ENCODE measurements at regions not wholly inside any gene's neighbourhood (a gene's known extent, or its start where the extent isn't known, plus 50 kb on each side); places are given as distances from the start of the nearest gene placed in this dataset.
"Not testable (repeated sequence)": the region's sequence is repeated elsewhere in the genome, so short reads cannot be mapped to it uniquely, and the experiment has no call there.

DNA sequence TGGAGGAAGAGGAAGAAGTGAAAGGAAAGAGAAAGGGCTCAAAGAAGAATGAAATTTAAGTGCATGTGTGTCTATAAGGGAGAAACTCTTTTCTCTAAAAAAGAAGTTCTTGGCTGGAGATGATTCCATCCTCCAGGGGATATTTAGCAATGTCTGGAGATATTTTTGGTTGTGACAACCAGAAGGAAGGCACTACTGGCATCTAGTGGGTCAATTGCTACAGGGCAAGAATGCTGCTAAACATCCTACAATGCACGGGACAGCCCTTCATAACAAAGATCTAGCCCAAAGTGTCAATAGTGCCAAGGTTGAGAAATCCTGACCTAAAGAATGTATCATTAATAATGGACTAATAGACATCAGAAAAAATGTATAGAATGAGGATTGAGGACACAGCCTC lies 57.4 kb upstream of the ST3GAL6 start:
- DNase-seq: no peak

DNA sequence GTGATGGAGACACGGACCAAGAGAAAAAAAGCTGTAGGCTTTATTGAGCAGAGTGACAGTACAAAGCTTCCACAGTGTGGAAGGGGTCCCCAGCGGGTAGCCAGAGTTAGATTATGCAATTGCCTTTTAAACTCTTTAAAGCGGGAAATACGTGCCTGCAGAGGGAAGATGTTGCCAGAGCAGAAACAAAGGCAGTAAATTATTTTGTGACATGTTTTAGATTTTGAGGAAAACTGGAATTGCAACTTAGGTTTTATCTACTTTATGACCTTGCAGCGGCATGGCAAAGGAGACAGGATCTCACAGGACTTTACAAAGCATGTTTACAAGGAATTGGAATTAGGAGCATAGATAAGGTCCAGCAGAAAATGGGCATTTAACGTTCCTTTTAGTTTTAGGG lies 54.5 kb upstream of the ST3GAL6 start:
- not testable (repeated sequence) for DNase-seq

DNA sequence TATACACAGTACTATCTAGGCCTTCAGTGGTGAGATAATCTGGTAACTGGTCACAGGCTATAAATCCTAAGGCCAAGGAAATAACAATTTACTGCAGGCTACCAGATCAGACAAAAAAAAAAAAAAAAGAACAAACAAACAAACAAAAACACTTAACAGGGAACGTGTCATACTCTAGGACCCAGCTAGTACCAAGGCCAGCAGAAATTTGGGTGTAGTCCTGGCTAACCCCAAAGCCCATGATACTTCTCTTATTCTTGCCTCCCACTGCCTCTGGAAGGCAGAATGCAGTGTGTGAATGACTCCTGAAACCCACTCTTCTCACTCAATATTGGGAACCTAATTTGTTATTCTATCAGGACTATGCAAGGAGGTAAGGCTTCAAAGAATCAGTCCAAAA lies 53.7 kb upstream of the ST3GAL6 start:
- no peak for DNase-seq

- no peak for DNase-seq
Measured at GRCh38 chr3:98710067-98710659, 53.0 kb upstream of the ST3GAL6 start.

DNA sequence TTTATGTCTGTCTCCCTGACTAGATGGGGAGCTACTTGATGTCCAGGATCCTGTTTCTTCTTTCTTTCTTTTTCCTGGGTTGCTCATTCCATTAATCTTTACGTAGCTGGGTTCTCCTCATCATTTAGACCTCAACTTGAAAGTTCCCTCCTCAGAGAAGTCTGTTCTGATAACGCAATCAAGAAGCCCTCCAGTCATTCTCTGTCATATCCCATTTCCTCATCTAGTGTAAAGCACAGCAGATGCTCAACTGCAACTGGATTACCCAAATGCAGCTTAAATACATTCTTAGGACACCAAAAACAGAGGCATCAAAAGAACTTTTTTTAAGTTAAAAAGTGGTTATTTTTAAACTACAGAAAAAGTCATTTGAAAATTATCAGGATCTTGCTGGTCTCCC lies 51.7 kb upstream of the ST3GAL6 start:
- no peak for DNase-seq

GRCh38 chr3:98712726-98713125 lies 50.4 kb upstream of the ST3GAL6 start:
- DNase-seq: no peak

DNA sequence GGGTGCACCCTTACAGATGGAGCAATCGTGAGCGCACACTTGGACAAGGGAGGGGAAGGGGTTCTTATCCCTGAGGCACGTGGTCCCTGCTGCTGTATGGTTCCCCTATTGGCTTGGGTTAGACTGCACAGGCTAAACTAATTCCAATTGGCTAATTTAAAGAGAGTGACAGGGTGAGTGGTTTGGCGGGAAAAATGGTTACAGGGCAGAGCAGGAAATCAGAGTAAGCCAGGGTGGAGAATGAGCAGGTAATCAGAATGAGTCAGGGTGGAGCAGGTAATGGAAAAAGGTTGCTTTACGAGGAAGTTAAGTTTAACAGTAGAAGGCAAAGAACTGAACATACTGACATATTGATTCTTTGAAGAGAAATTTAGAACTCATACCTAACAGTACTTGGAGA lies 49.8 kb upstream of the ST3GAL6 start:
- DNase-seq: not testable (repeated sequence)

Data from stimulated activated CD4-positive, alpha-beta T cell treated with anti-CD3 and anti-CD28 coated beads, Interleukin-2, amount 100 ng/mL, for 48 hours (primary cell).